ENCODE measurements at regions not wholly inside any gene's neighbourhood (a gene's known extent, or its start where the extent isn't known, plus 50 kb on each side); places are given as distances from the start of the nearest gene placed in this dataset.

- no peak for ATAC-seq
- H3K36me3 ChIP-seq (ENCODE audit: control insufficient read depth in 2 of 3, insufficient read depth in 3 of 3, low read length in 3 of 3) = no peaks in the 10 kb centered on the region
- POLR2A ChIA-PET = no interaction called here
- peaks cover 0 to 6% of the 10 kb centered on the region in 2 donors for H3K27me3 ChIP-seq (ENCODE audit: control insufficient read depth in 2 of 2, insufficient read depth in 2 of 2, low read length in 2 of 2)
- no peaks in the 10 kb centered on the region for H3K4me1 ChIP-seq (ENCODE audit: control insufficient read depth in 2 of 2, insufficient read depth in 2 of 2, low read length in 2 of 2)
- Mint-ChIP-seq H3K27ac (no peak overlapping the region), H3K36me3 (peaks cover 0 to 3% (median 0%) of the 10 kb centered on the region in 5 donors), H3K27me3 (peaks cover 27 to 55% (median 43%) of the 10 kb centered on the region in 5 donors), H3K4me3 (no peak overlapping the region), H3K9me3 (no peaks in the 10 kb centered on the region), H3K4me1 (peaks cover 0 to 5% (median 0%) of the 10 kb centered on the region in 7 donors)
- intact Hi-C loops (cut with micrococcal nuclease) = no loop called here
- CTCF ChIA-PET = no interaction called here
- H3K4me3 ChIP-seq (ENCODE audit: low read length) = no peak overlapping the region
- DNase-seq = no peak
- no peaks in the 10 kb centered on the region for H3K9me3 ChIP-seq (ENCODE audit: control insufficient read depth in 2 of 3, low read length in 3 of 3)
- no peak overlapping the region for H3K27ac ChIP-seq (ENCODE audit: low read depth, low read length)
These were observed 91.5 kb downstream of the FAM50B start for GRCh38 chr6:3940703-3941102.

GRCh38 chr6:3943331-3943765 lies 94.2 kb downstream of the FAM50B start:
- H3K27ac Mint-ChIP-seq = no peak overlapping the region
- ATAC-seq (no peak), DNase-seq (no peak)
- H3K36me3 Mint-ChIP-seq = peaks cover 0 to 3% (median 0%) of the 10 kb centered on the region in 5 donors
- H3K4me3 Mint-ChIP-seq = no peak overlapping the region
- Histone ChIP-seq H3K4me3 (ENCODE audit: low read length) (no peak overlapping the region), H3K27ac (ENCODE audit: low read depth, low read length) (no peak overlapping the region), H3K27me3 (ENCODE audit: control insufficient read depth in 2 of 2, insufficient read depth in 2 of 2, low read length in 2 of 2) (peaks cover 0 to 9% of the 10 kb centered on the region in 2 donors), H3K4me1 (ENCODE audit: control insufficient read depth in 2 of 2, insufficient read depth in 2 of 2, low read length in 2 of 2) (no peaks in the 10 kb centered on the region), H3K36me3 (ENCODE audit: control insufficient read depth in 2 of 3, insufficient read depth in 3 of 3, low read length in 3 of 3) (no peaks in the 10 kb centered on the region), H3K9me3 (ENCODE audit: control insufficient read depth in 2 of 3, low read length in 3 of 3) (no peaks in the 10 kb centered on the region)
- peaks cover 35 to 49% (median 46%) of the 10 kb centered on the region in 5 donors for H3K27me3 Mint-ChIP-seq
- peaks cover 0 to 1% (median 0%) of the 10 kb centered on the region in 11 donors for H3K9me3 Mint-ChIP-seq
- ChIA-PET CTCF (no interaction called here), POLR2A (no interaction called here)
- intact Hi-C loops (cut with micrococcal nuclease) = no loop called here
- peaks cover 0 to 5% (median 0%) of the 10 kb centered on the region in 7 donors for H3K4me1 Mint-ChIP-seq

GRCh38 chr6:3944246-3944645 lies 95.1 kb downstream of the FAM50B start:
- Histone ChIP-seq H3K4me1 (ENCODE audit: control insufficient read depth in 2 of 2, insufficient read depth in 2 of 2, low read length in 2 of 2) (no peaks in the 10 kb centered on the region), H3K27ac (ENCODE audit: low read depth, low read length) (no peak overlapping the region), H3K36me3 (ENCODE audit: control insufficient read depth in 2 of 3, insufficient read depth in 3 of 3, low read length in 3 of 3) (no peaks in the 10 kb centered on the region), H3K9me3 (ENCODE audit: control insufficient read depth in 2 of 3, low read length in 3 of 3) (no peaks in the 10 kb centered on the region), H3K4me3 (ENCODE audit: low read length) (no peak overlapping the region), H3K27me3 (ENCODE audit: control insufficient read depth in 2 of 2, insufficient read depth in 2 of 2, low read length in 2 of 2) (peaks cover 0 to 9% of the 10 kb centered on the region in 2 donors)
- intact Hi-C loops (cut with micrococcal nuclease) = no loop called here
- H3K9me3 Mint-ChIP-seq = peaks cover 0 to 1% (median 0%) of the 10 kb centered on the region in 11 donors
- no peak overlapping the region for H3K27ac Mint-ChIP-seq
- ATAC-seq (no peak), DNase-seq (no peak)
- ChIA-PET POLR2A (no interaction called here), CTCF (interaction anchor here (1.0 kb wide), 1 partner anchor 11 kb away, joined by 3 read pairs; no protein-coding TSS in a partner anchor)
- H3K4me1 Mint-ChIP-seq = peaks cover 0 to 5% (median 0%) of the 10 kb centered on the region in 7 donors
- H3K27me3 Mint-ChIP-seq = peaks cover 36 to 48% (median 44%) of the 10 kb centered on the region in 5 donors
- peaks cover 0 to 3% (median 0%) of the 10 kb centered on the region in 5 donors for H3K36me3 Mint-ChIP-seq
- H3K4me3 Mint-ChIP-seq = no peak overlapping the region

- ATAC-seq = no peak
- Mint-ChIP-seq H3K4me1 (peaks cover 0 to 5% (median 0%) of the 10 kb centered on the region in 7 donors), H3K27me3 (peaks cover 42 to 55% (median 46%) of the 10 kb centered on the region in 5 donors), H3K27ac (no peak overlapping the region), H3K9me3 (peaks cover 0 to 12% (median 4%) of the 10 kb centered on the region in 11 donors), H3K4me3 (no peak overlapping the region), H3K36me3 (peaks cover 0 to 3% (median 0%) of the 10 kb centered on the region in 5 donors)
- CTCF ChIA-PET = no interaction called here
- Histone ChIP-seq H3K4me1 (ENCODE audit: control insufficient read depth in 2 of 2, insufficient read depth in 2 of 2, low read length in 2 of 2) (no peaks in the 10 kb centered on the region), H3K36me3 (ENCODE audit: control insufficient read depth in 2 of 3, insufficient read depth in 3 of 3, low read length in 3 of 3) (no peaks in the 10 kb centered on the region), H3K27me3 (ENCODE audit: control insufficient read depth in 2 of 2, insufficient read depth in 2 of 2, low read length in 2 of 2) (peaks cover 3 to 9% of the 10 kb centered on the region in 2 donors), H3K27ac (ENCODE audit: low read depth, low read length) (no peak overlapping the region), H3K9me3 (ENCODE audit: control insufficient read depth in 2 of 3, low read length in 3 of 3) (no peaks in the 10 kb centered on the region), H3K4me3 (ENCODE audit: low read length) (no peak overlapping the region)
- intact Hi-C loops (cut with micrococcal nuclease) = no loop called here
- no peak for DNase-seq
- POLR2A ChIA-PET = no interaction called here
These were observed 97.6 kb downstream of the FAM50B start for GRCh38 chr6:3946778-3947177.

GRCh38 chr6:3948866-3949265 lies 99.7 kb downstream of the FAM50B start:
- Histone ChIP-seq H3K9me3 (ENCODE audit: control insufficient read depth in 2 of 3, low read length in 3 of 3) (no peaks in the 10 kb centered on the region), H3K4me3 (ENCODE audit: low read length) (no peak overlapping the region), H3K4me1 (ENCODE audit: control insufficient read depth in 2 of 2, insufficient read depth in 2 of 2, low read length in 2 of 2) (no peaks in the 10 kb centered on the region), H3K36me3 (ENCODE audit: control insufficient read depth in 2 of 3, insufficient read depth in 3 of 3, low read length in 3 of 3) (no peaks in the 10 kb centered on the region), H3K27ac (ENCODE audit: low read depth, low read length) (no peak overlapping the region), H3K27me3 (ENCODE audit: control insufficient read depth in 2 of 2, insufficient read depth in 2 of 2, low read length in 2 of 2) (peaks cover 3 to 4% of the 10 kb centered on the region in 2 donors)
- H3K9me3 Mint-ChIP-seq = peaks cover 0 to 32% (median 12%) of the 10 kb centered on the region in 11 donors
- ATAC-seq (no peak), DNase-seq (no peak)
- ChIA-PET POLR2A (no interaction called here), CTCF (interaction anchor here (0.5 to 1.0 kb wide), 2 partner anchors 10 to 14 kb away, joined by 3 read pairs; no protein-coding TSS in a partner anchor)
- peaks cover 0 to 7% (median 0%) of the 10 kb centered on the region in 5 donors for H3K36me3 Mint-ChIP-seq
- no peak overlapping the region for H3K27ac Mint-ChIP-seq
- H3K4me3 Mint-ChIP-seq = no peak overlapping the region
- intact Hi-C loops (cut with micrococcal nuclease) = no loop called here
- peaks cover 42 to 58% (median 50%) of the 10 kb centered on the region in 5 donors for H3K27me3 Mint-ChIP-seq
- no peaks in the 10 kb centered on the region for H3K4me1 Mint-ChIP-seq

- H3K9me3 ChIP-seq (ENCODE audit: control insufficient read depth in 2 of 3, low read length in 3 of 3) = no peaks in the 10 kb centered on the region
- no peaks in the 10 kb centered on the region for H3K4me1 Mint-ChIP-seq
- H3K9me3 Mint-ChIP-seq = peaks cover 0 to 38% (median 12%) of the 10 kb centered on the region in 11 donors
- H3K4me3 ChIP-seq (ENCODE audit: low read length) = no peak overlapping the region
- H3K27me3 ChIP-seq (ENCODE audit: control insufficient read depth in 2 of 2, insufficient read depth in 2 of 2, low read length in 2 of 2) = peaks cover 3 to 4% of the 10 kb centered on the region in 2 donors
- H3K27me3 Mint-ChIP-seq = peaks cover 45 to 59% (median 55%) of the 10 kb centered on the region in 5 donors
- H3K27ac ChIP-seq (ENCODE audit: low read depth, low read length) = no peak overlapping the region
- CTCF ChIA-PET = interaction anchor here (1.0 kb wide), 1 partner anchor 10 kb away, joined by 3 read pairs; no protein-coding TSS in a partner anchor
- no peak overlapping the region for H3K4me3 Mint-ChIP-seq
- no peaks in the 10 kb centered on the region for H3K4me1 ChIP-seq (ENCODE audit: control insufficient read depth in 2 of 2, insufficient read depth in 2 of 2, low read length in 2 of 2)
- POLR2A ChIA-PET = no interaction called here
- H3K36me3 Mint-ChIP-seq = peaks cover 0 to 12% (median 0%) of the 10 kb centered on the region in 5 donors
- H3K27ac Mint-ChIP-seq = no peak overlapping the region
- no peak for DNase-seq
- intact Hi-C loops (cut with micrococcal nuclease) = no loop called here
- no peak for ATAC-seq
- H3K36me3 ChIP-seq (ENCODE audit: control insufficient read depth in 2 of 3, insufficient read depth in 3 of 3, low read length in 3 of 3) = no peaks in the 10 kb centered on the region
These were observed 100.3 kb downstream of the FAM50B start for GRCh38 chr6:3949521-3949920.

GRCh38 chr6:3956054-3956453 lies 106.9 kb downstream of the FAM50B start:
- Mint-ChIP-seq H3K36me3 (peaks cover 5 to 25% (median 6%) of the 10 kb centered on the region in 5 donors), H3K27ac (no peak overlapping the region), H3K4me3 (no peak overlapping the region), H3K4me1 (no peaks in the 10 kb centered on the region), H3K9me3 (peaks cover 7 to 59% (median 23%) of the 10 kb centered on the region in 11 donors), H3K27me3 (peaks cover 21 to 29% (median 27%) of the 10 kb centered on the region in 5 donors)
- POLR2A ChIA-PET = no interaction called here
- H3K27me3 ChIP-seq (ENCODE audit: control insufficient read depth in 2 of 2, insufficient read depth in 2 of 2, low read length in 2 of 2) = peaks cover 0 to 4% of the 10 kb centered on the region in 2 donors
- CTCF ChIA-PET = interaction anchor here (0.7 kb wide), 1 partner anchor 22 kb away, joined by 3 read pairs; no protein-coding TSS in a partner anchor
- no peaks in the 10 kb centered on the region for H3K4me1 ChIP-seq (ENCODE audit: control insufficient read depth in 2 of 2, insufficient read depth in 2 of 2, low read length in 2 of 2)
- H3K36me3 ChIP-seq (ENCODE audit: control insufficient read depth in 2 of 3, insufficient read depth in 3 of 3, low read length in 3 of 3) = no peaks in the 10 kb centered on the region
- no peak overlapping the region for H3K27ac ChIP-seq (ENCODE audit: low read depth, low read length)
- ATAC-seq (no peak), DNase-seq (no peak)
- intact Hi-C loops (cut with micrococcal nuclease) = no loop called here
- H3K9me3 ChIP-seq (ENCODE audit: control insufficient read depth in 2 of 3, low read length in 3 of 3) = peaks cover 0 to 6% (median 0%) of the 10 kb centered on the region in 3 experiments
- H3K4me3 ChIP-seq (ENCODE audit: low read length) = no peak overlapping the region

Data from naive thymus-derived CD4-positive, alpha-beta T cell (primary cell).